GM23248 (cell line): ENCODE measurements at regions not wholly inside any gene's neighbourhood (a gene's known extent, or its start where the extent isn't known, plus 50 kb on each side); places are given as distances from the start of the nearest gene placed in this dataset.

Experiments used
- DNase-seq: peaks from one replicate; pipeline ENCODE4 v3.0.0-alpha.2; 2015
- H2AFZ ChIP-seq: fragments of 200-600 bp; sonication (generic); 2 replicates; pipeline ENCODE4 v1.6.1; 2016; ENCODE audit warnings: antibody characterized with exemption
- H3F3A ChIP-seq: fragments of 200-600 bp; sonication (generic); 2 replicates; pipeline ENCODE4 v1.6.1; 2016; ENCODE audit warnings: mild to moderate bottlenecking, antibody characterized with exemption, mixed run types; ENCODE audit not compliant: insufficient read depth
- H3K27ac ChIP-seq: fragments of 200-600 bp; sonication (generic); 2 replicates; pipeline ENCODE4 v1.5.1; 2016; ENCODE audit warnings: mild to moderate bottlenecking
- H3K27me3 ChIP-seq: fragments of 200-600 bp; sonication (generic); replicated peaks from 2 replicates; pipeline ENCODE4 v1.6.1; 2016; ENCODE audit warnings: mild to moderate bottlenecking; ENCODE audit not compliant: insufficient read depth
- H3K36me3 ChIP-seq: fragments of 200-600 bp; sonication (generic); 2 replicates; pipeline ENCODE4 v1.6.1; 2016; ENCODE audit warnings: low read depth, mild to moderate bottlenecking
- H3K4me1 ChIP-seq: fragments of 200-600 bp; sonication (generic); 2 replicates; pipeline ENCODE4 v1.6.1; 2016; ENCODE audit warnings: mild to moderate bottlenecking; ENCODE audit not compliant: insufficient read depth
- H3K4me2 ChIP-seq: fragments of 200-600 bp; sonication (generic); one replicate; pipeline ENCODE4 v1.6.1; 2016; ENCODE audit warnings: mild to moderate bottlenecking; ENCODE audit not compliant: unreplicated experiment
- H3K4me3 ChIP-seq: fragments of 200-600 bp; sonication (generic); 2 replicates; pipeline ENCODE4 v1.5.1; 2016; ENCODE audit warnings: mild to moderate bottlenecking
- H3K79me2 ChIP-seq: fragments of 200-600 bp; sonication (generic); 2 replicates; pipeline ENCODE4 v1.6.1; 2016; ENCODE audit warnings: mild to moderate bottlenecking; ENCODE audit not compliant: insufficient read depth
- H3K9ac ChIP-seq: fragments of 200-600 bp; sonication (generic); 2 replicates; pipeline ENCODE4 v1.6.1; 2016; ENCODE audit warnings: mild to moderate bottlenecking
- H3K9me2 ChIP-seq: fragments of 200-600 bp; sonication (generic); 2 replicates; pipeline ENCODE4 v1.6.1; 2016; ENCODE audit warnings: mixed run types, mild to moderate bottlenecking, moderate library complexity; ENCODE audit not compliant: insufficient read depth
- H3K9me3 ChIP-seq: fragments of 200-600 bp; sonication (generic); one replicate; pipeline ENCODE4 v1.6.1; 2017; ENCODE audit warnings: low read depth
- H4K20me1 ChIP-seq: fragments of 200-600 bp; sonication (generic); 2 replicates; pipeline ENCODE4 v1.6.0; 2016; ENCODE audit not compliant: insufficient read depth
- EZH2 ChIP-seq: fragments of 200-600 bp; sonication (generic); IDR thresholded peaks from 2 replicates; pipeline ENCODE4 v1.6.1; 2018; ENCODE audit warnings: antibody characterized with exemption, mild to moderate bottlenecking; ENCODE audit not compliant: insufficient read depth, poor library complexity, severe bottlenecking
- EZH2phosphoT487 ChIP-seq: fragments of 200-600 bp; sonication (generic); IDR thresholded peaks from 2 replicates; pipeline ENCODE4 v1.6.1; 2018; ENCODE audit warnings: antibody characterized with exemption, moderate library complexity, mild to moderate bottlenecking, low read depth; ENCODE audit not compliant: insufficient read depth
- WGBS, 2 experiments: methylation state at CpG; one replicate each; pipeline ENCODE4 v1.1.6; 2015 to 2017; ENCODE audit warnings: low lambda C conversion rate in 2 of 2, low coverage in 1 of 2; ENCODE audit errors: missing lambda C conversion rate in 2 of 2; 5-methylcytosine and 5-hydroxymethylcytosine counted together
- in situ Hi-C: fragments of 300-500 bp; cut with MboI; formaldehyde crosslinking; loops from 2 replicates; pipeline ENCODE4 v1.15.0; 2020

- 29 to 31% methylated on average over 3 of the region's 3 CpGs for WGBS, 2 experiments
- no peaks in the 10 kb centered on the region for H3K27me3 ChIP-seq
Measured at GRCh38 chr4:179855469-179855868, 2387.7 kb upstream of the TENM3 start.

GRCh38 chr4:179858221-179858620 is 2385.0 kb upstream of the TENM3 start:
- Histone ChIP-seq H3K9me3 (no peaks in the 10 kb centered on the region), H3K9ac (no peak overlapping the region), H3K36me3 (no peaks in the 10 kb centered on the region), H3K27me3 (no peaks in the 10 kb centered on the region), H3K4me2 (no peak overlapping the region), H3K27ac (no peak overlapping the region), H3K79me2 (no peaks in the 10 kb centered on the region), H4K20me1 (no peaks in the 10 kb centered on the region), H3F3A (no peaks in the 10 kb centered on the region), H3K9me2 (no peaks in the 10 kb centered on the region), H3K4me3 (no peak overlapping the region), H3K4me1 (no peaks in the 10 kb centered on the region), H2AFZ (no peak overlapping the region)
- WGBS, 2 experiments, result 31 to 45% methylated on average over 4 of the region's 4 CpGs
- in situ Hi-C loops, result no loop called here
- no peak for DNase-seq
- TF ChIP-seq EZH2 (no peak), EZH2phosphoT487 (no peak)

More at GRCh38 chr4:179855469-179855868, 2387.7 kb upstream of the TENM3 start:
- in situ Hi-C loops, result no loop called here
- Histone ChIP-seq H3K4me3 (no peak overlapping the region), H4K20me1 (no peaks in the 10 kb centered on the region), H3K9me2 (no peaks in the 10 kb centered on the region), H2AFZ (no peak overlapping the region), H3F3A (no peaks in the 10 kb centered on the region), H3K27ac (no peak overlapping the region), H3K36me3 (no peaks in the 10 kb centered on the region), H3K9ac (no peak overlapping the region), H3K4me1 (no peaks in the 10 kb centered on the region), H3K79me2 (no peaks in the 10 kb centered on the region), H3K9me3 (no peaks in the 10 kb centered on the region), H3K4me2 (no peak overlapping the region)
- TF ChIP-seq EZH2phosphoT487 (no peak), EZH2 (no peak)
- DNase-seq, result no peak

GRCh38 chr4:179867300-179867878 is 2375.8 kb upstream of the TENM3 start:
- no peaks in the 10 kb centered on the region for H4K20me1 ChIP-seq
- no peak overlapping the region for H3K4me2 ChIP-seq
- H3K4me3 ChIP-seq, result no peak overlapping the region
- H3K9me2 ChIP-seq, result no peaks in the 10 kb centered on the region
- H3K9ac ChIP-seq, result no peak overlapping the region
- DNase-seq, result peak; percentile 17
- in situ Hi-C loops, result no loop called here
- no peaks in the 10 kb centered on the region for H3K9me3 ChIP-seq
- no peak for TF ChIP-seq EZH2
- no peak for TF ChIP-seq EZH2phosphoT487
- H3K27ac ChIP-seq, result no peak overlapping the region
- H3F3A ChIP-seq, result no peaks in the 10 kb centered on the region
- H2AFZ ChIP-seq, result no peak overlapping the region
- H3K27me3 ChIP-seq, result no peaks in the 10 kb centered on the region
- H3K79me2 ChIP-seq, result no peaks in the 10 kb centered on the region
- H3K4me1 ChIP-seq, result no peaks in the 10 kb centered on the region
- no peaks in the 10 kb centered on the region for H3K36me3 ChIP-seq
- 29 to 31% methylated on average over 6 of the region's 6 CpGs for WGBS, 2 experiments

DNA sequence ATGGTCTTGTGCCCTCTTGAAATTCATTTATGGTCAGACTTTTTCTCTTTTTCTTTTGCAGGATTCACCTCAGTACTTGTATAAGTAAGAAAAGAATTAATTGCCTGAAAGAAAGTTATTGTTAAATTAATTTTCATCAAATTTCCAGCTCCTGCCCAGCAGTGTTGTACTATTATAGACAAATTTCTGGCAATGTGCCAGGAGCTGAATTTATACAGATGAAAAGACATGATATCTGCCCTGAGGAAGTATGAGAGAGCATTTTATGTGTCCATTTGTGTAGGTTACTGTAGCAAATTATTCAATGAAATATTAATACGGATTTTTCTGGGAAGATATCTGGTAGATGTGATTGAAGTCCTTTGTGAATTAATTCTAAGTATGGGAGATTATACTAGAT is 2371.5 kb upstream of the TENM3 start:
- Histone ChIP-seq H3K27ac (no peak overlapping the region), H3K79me2 (no peaks in the 10 kb centered on the region), H2AFZ (no peak overlapping the region), H3K4me2 (no peak overlapping the region), H3K4me1 (no peaks in the 10 kb centered on the region), H3K36me3 (no peaks in the 10 kb centered on the region), H3K9me2 (no peaks in the 10 kb centered on the region), H3K4me3 (no peak overlapping the region), H3K9me3 (no peaks in the 10 kb centered on the region), H3K27me3 (no peaks in the 10 kb centered on the region), H4K20me1 (no peaks in the 10 kb centered on the region), H3F3A (no peaks in the 10 kb centered on the region), H3K9ac (no peak overlapping the region)
- in situ Hi-C loops, result no loop called here
- DNase-seq, result no peak
- no peak for TF ChIP-seq EZH2
- TF ChIP-seq EZH2phosphoT487, result no peak
- 13% methylated on average over 1 of the region's 1 CpG for WGBS, 2 experiments

GRCh38 chr4:179872755-179873154 is 2370.4 kb upstream of the TENM3 start:
- Histone ChIP-seq H3K27me3 (no peaks in the 10 kb centered on the region), H3F3A (no peaks in the 10 kb centered on the region), H3K36me3 (no peaks in the 10 kb centered on the region), H3K79me2 (no peaks in the 10 kb centered on the region), H3K4me3 (no peak overlapping the region), H3K9ac (no peak overlapping the region), H3K9me3 (no peaks in the 10 kb centered on the region), H4K20me1 (no peaks in the 10 kb centered on the region), H3K9me2 (no peaks in the 10 kb centered on the region), H3K4me2 (no peak overlapping the region), H2AFZ (no peak overlapping the region), H3K4me1 (no peaks in the 10 kb centered on the region), H3K27ac (no peak overlapping the region)
- no peak for DNase-seq
- in situ Hi-C loops, result no loop called here
- WGBS, 2 experiments, result 6 to 7% methylated on average over 3 of the region's 3 CpGs
- no peak for TF ChIP-seq EZH2
- no peak for TF ChIP-seq EZH2phosphoT487
